GM23248 (cell line): ENCODE measurements at regions not wholly inside any gene's neighbourhood (a gene's known extent, or its start where the extent isn't known, plus 50 kb on each side); places are given as distances from the start of the nearest gene placed in this dataset.

Experiments
- DNase-seq: peaks from one replicate; pipeline ENCODE4 v3.0.0-alpha.2; 2015
- H2AFZ ChIP-seq: fragments of 200-600 bp; sonication (generic); 2 replicates; pipeline ENCODE4 v1.6.1; 2016; ENCODE audit warnings: antibody characterized with exemption
- H3F3A ChIP-seq: fragments of 200-600 bp; sonication (generic); 2 replicates; pipeline ENCODE4 v1.6.1; 2016; ENCODE audit warnings: mild to moderate bottlenecking, antibody characterized with exemption, mixed run types; ENCODE audit not compliant: insufficient read depth
- H3K27ac ChIP-seq: fragments of 200-600 bp; sonication (generic); 2 replicates; pipeline ENCODE4 v1.5.1; 2016; ENCODE audit warnings: mild to moderate bottlenecking
- H3K27me3 ChIP-seq: fragments of 200-600 bp; sonication (generic); replicated peaks from 2 replicates; pipeline ENCODE4 v1.6.1; 2016; ENCODE audit warnings: mild to moderate bottlenecking; ENCODE audit not compliant: insufficient read depth
- H3K36me3 ChIP-seq: fragments of 200-600 bp; sonication (generic); 2 replicates; pipeline ENCODE4 v1.6.1; 2016; ENCODE audit warnings: low read depth, mild to moderate bottlenecking
- H3K4me1 ChIP-seq: fragments of 200-600 bp; sonication (generic); 2 replicates; pipeline ENCODE4 v1.6.1; 2016; ENCODE audit warnings: mild to moderate bottlenecking; ENCODE audit not compliant: insufficient read depth
- H3K4me2 ChIP-seq: fragments of 200-600 bp; sonication (generic); one replicate; pipeline ENCODE4 v1.6.1; 2016; ENCODE audit warnings: mild to moderate bottlenecking; ENCODE audit not compliant: unreplicated experiment
- H3K4me3 ChIP-seq: fragments of 200-600 bp; sonication (generic); 2 replicates; pipeline ENCODE4 v1.5.1; 2016; ENCODE audit warnings: mild to moderate bottlenecking
- H3K79me2 ChIP-seq: fragments of 200-600 bp; sonication (generic); 2 replicates; pipeline ENCODE4 v1.6.1; 2016; ENCODE audit warnings: mild to moderate bottlenecking; ENCODE audit not compliant: insufficient read depth
- H3K9ac ChIP-seq: fragments of 200-600 bp; sonication (generic); 2 replicates; pipeline ENCODE4 v1.6.1; 2016; ENCODE audit warnings: mild to moderate bottlenecking
- H3K9me2 ChIP-seq: fragments of 200-600 bp; sonication (generic); 2 replicates; pipeline ENCODE4 v1.6.1; 2016; ENCODE audit warnings: mixed run types, mild to moderate bottlenecking, moderate library complexity; ENCODE audit not compliant: insufficient read depth
- H3K9me3 ChIP-seq: fragments of 200-600 bp; sonication (generic); one replicate; pipeline ENCODE4 v1.6.1; 2017; ENCODE audit warnings: low read depth
- H4K20me1 ChIP-seq: fragments of 200-600 bp; sonication (generic); 2 replicates; pipeline ENCODE4 v1.6.0; 2016; ENCODE audit not compliant: insufficient read depth
- EZH2 ChIP-seq: fragments of 200-600 bp; sonication (generic); IDR thresholded peaks from 2 replicates; pipeline ENCODE4 v1.6.1; 2018; ENCODE audit warnings: antibody characterized with exemption, mild to moderate bottlenecking; ENCODE audit not compliant: insufficient read depth, poor library complexity, severe bottlenecking
- EZH2phosphoT487 ChIP-seq: fragments of 200-600 bp; sonication (generic); IDR thresholded peaks from 2 replicates; pipeline ENCODE4 v1.6.1; 2018; ENCODE audit warnings: antibody characterized with exemption, moderate library complexity, mild to moderate bottlenecking, low read depth; ENCODE audit not compliant: insufficient read depth
- WGBS, 2 experiments: methylation state at CpG; one replicate each; pipeline ENCODE4 v1.1.6; 2015 to 2017; ENCODE audit warnings: low lambda C conversion rate in 2 of 2, low coverage in 1 of 2; ENCODE audit errors: missing lambda C conversion rate in 2 of 2; 5-methylcytosine and 5-hydroxymethylcytosine counted together
- in situ Hi-C: fragments of 300-500 bp; cut with MboI; formaldehyde crosslinking; loops from 2 replicates; pipeline ENCODE4 v1.15.0; 2020

GRCh38 chr5:4339949-4340348, 744.3 kb downstream of the IRX1 start:
- no peaks in the 10 kb centered on the region for H4K20me1 ChIP-seq
- no peak overlapping the region for H3K4me2 ChIP-seq
- H3K27me3 ChIP-seq: no peaks in the 10 kb centered on the region
- WGBS, 2 experiments: 34 to 36% methylated on average over 8 to 9 of the region's 9 CpGs
- no peak overlapping the region for H2AFZ ChIP-seq
- no peak overlapping the region for H3K9ac ChIP-seq
- H3K9me3 ChIP-seq: no peaks in the 10 kb centered on the region
- H3F3A ChIP-seq: no peaks in the 10 kb centered on the region
- no peak for DNase-seq
- H3K36me3 ChIP-seq: no peaks in the 10 kb centered on the region
- no peak overlapping the region for H3K27ac ChIP-seq
- in situ Hi-C loops: no loop called here
- no peaks in the 10 kb centered on the region for H3K79me2 ChIP-seq
- no peaks in the 10 kb centered on the region for H3K4me1 ChIP-seq
- no peaks in the 10 kb centered on the region for H3K9me2 ChIP-seq
- TF ChIP-seq EZH2phosphoT487: no peak
- TF ChIP-seq EZH2: no peak
- H3K4me3 ChIP-seq: no peak overlapping the region

GRCh38 chr5:4345850-4346249, 750.2 kb downstream of the IRX1 start:
- TF ChIP-seq EZH2phosphoT487 (no peak), EZH2 (no peak)
- in situ Hi-C loops: no loop called here
- WGBS, 2 experiments: 31 to 39% methylated on average over 1 of the region's 1 CpG

GRCh38 chr5:4348423-4348822, 752.8 kb downstream of the IRX1 start:
- H4K20me1 ChIP-seq: no peaks in the 10 kb centered on the region
- H3K27ac ChIP-seq: no peak overlapping the region
- TF ChIP-seq EZH2 (no peak), EZH2phosphoT487 (no peak)
- no peaks in the 10 kb centered on the region for H3K9me3 ChIP-seq
- H3K9me2 ChIP-seq: no peaks in the 10 kb centered on the region
- H3K4me3 ChIP-seq: no peak overlapping the region
- WGBS, 2 experiments: 26 to 34% methylated on average over 3 of the region's 3 CpGs
- H2AFZ ChIP-seq: no peak overlapping the region
- no peaks in the 10 kb centered on the region for H3K36me3 ChIP-seq
- no peaks in the 10 kb centered on the region for H3F3A ChIP-seq
- H3K4me2 ChIP-seq: no peak overlapping the region
- H3K9ac ChIP-seq: no peak overlapping the region
- no peak for DNase-seq
- no peaks in the 10 kb centered on the region for H3K27me3 ChIP-seq
- no peaks in the 10 kb centered on the region for H3K79me2 ChIP-seq
- no peaks in the 10 kb centered on the region for H3K4me1 ChIP-seq
- in situ Hi-C loops: no loop called here

More at GRCh38 chr5:4345850-4346249, 750.2 kb downstream of the IRX1 start:
- Histone ChIP-seq H2AFZ (no peak overlapping the region), H3K4me1 (no peaks in the 10 kb centered on the region), H4K20me1 (no peaks in the 10 kb centered on the region), H3K27me3 (no peaks in the 10 kb centered on the region), H3K4me2 (no peak overlapping the region), H3K4me3 (no peak overlapping the region), H3K9me3 (no peaks in the 10 kb centered on the region), H3K79me2 (no peaks in the 10 kb centered on the region), H3F3A (no peaks in the 10 kb centered on the region), H3K9ac (no peak overlapping the region), H3K36me3 (no peaks in the 10 kb centered on the region), H3K9me2 (no peaks in the 10 kb centered on the region), H3K27ac (no peak overlapping the region)
- no peak for DNase-seq

GRCh38 chr5:4348919-4349318, 753.3 kb downstream of the IRX1 start:
- Histone ChIP-seq H3K36me3 (no peaks in the 10 kb centered on the region), H3K9me3 (no peaks in the 10 kb centered on the region), H3K4me3 (no peak overlapping the region), H3F3A (no peaks in the 10 kb centered on the region), H3K27me3 (no peaks in the 10 kb centered on the region), H4K20me1 (no peaks in the 10 kb centered on the region), H3K9ac (no peak overlapping the region), H3K4me1 (no peaks in the 10 kb centered on the region), H2AFZ (no peak overlapping the region), H3K79me2 (no peaks in the 10 kb centered on the region), H3K4me2 (no peak overlapping the region), H3K27ac (no peak overlapping the region), H3K9me2 (no peaks in the 10 kb centered on the region)
- DNase-seq: no peak
- WGBS, 2 experiments: 21 to 27% methylated on average over 3 of the region's 3 CpGs
- TF ChIP-seq EZH2 (no peak), EZH2phosphoT487 (no peak)
- in situ Hi-C loops: no loop called here

- in situ Hi-C loops: no loop called here
- Histone ChIP-seq H3K4me1 (no peaks in the 10 kb centered on the region), H3F3A (no peaks in the 10 kb centered on the region), H3K4me2 (no peak overlapping the region), H3K79me2 (no peaks in the 10 kb centered on the region), H4K20me1 (no peaks in the 10 kb centered on the region), H3K36me3 (no peaks in the 10 kb centered on the region), H3K27me3 (no peaks in the 10 kb centered on the region), H3K9me3 (no peaks in the 10 kb centered on the region), H2AFZ (no peak overlapping the region), H3K27ac (no peak overlapping the region), H3K4me3 (no peak overlapping the region), H3K9ac (no peak overlapping the region), H3K9me2 (no peaks in the 10 kb centered on the region)
- no peak for DNase-seq
- WGBS, 2 experiments: 47 to 55% methylated on average over 6 of the region's 6 CpGs
- no peak for TF ChIP-seq EZH2
- TF ChIP-seq EZH2phosphoT487: no peak
Measured at GRCh38 chr5:4356201-4356600, 760.6 kb downstream of the IRX1 start.
